ENCODE measurements at regions not wholly inside any gene's neighbourhood (a gene's known extent, or its start where the extent isn't known, plus 50 kb on each side); places are given as distances from the start of the nearest gene placed in this dataset.

DNA sequence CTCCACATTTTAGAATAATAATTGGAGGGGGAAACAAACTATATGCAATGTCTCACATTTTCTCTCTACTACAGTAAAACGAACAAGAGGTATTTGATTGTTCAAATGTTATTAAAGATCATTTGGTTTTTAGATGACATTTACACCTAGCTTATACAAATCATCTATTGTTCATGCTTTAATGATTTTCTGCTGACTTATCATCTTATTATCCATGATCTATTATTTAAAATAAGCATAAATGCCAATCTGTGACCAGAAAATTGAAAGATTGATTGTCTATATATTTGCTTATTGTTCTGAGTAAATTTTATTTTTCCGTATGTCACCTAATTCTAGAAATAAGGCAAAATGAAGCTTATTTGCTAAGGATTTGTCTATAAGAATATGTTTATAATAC lies 537.2 kb downstream of the KCNJ3 start:
- TF ChIP-seq TEAD4 (IDR thresholded peaks at IDR 0.05; ENCODE audit: borderline replicate concordance, insufficient read depth) (no peak), FOXM1 (IDR thresholded peaks at IDR 0.05; ENCODE audit: low read depth) (no peak), EZH2phosphoT487 (IDR thresholded peaks at IDR 0.05; ENCODE audit: borderline replicate concordance, low read depth) (no peak), TAF1 (IDR thresholded peaks at IDR 0.05; ENCODE audit: borderline replicate concordance, low read depth, low read length) (no peak), IRF3 (IDR thresholded peaks at IDR 0.05; ENCODE audit: low read depth, low read length) (no peak), RFX5 (IDR thresholded peaks at IDR 0.05; ENCODE audit: low read length) (no peak), TCF12 (IDR thresholded peaks at IDR 0.05) (no peak), CHD2 (IDR thresholded peaks at IDR 0.05; ENCODE audit: low read length, partially characterized antibody) (no peak), YY1 (IDR thresholded peaks at IDR 0.05; ENCODE audit: low read depth) (no peak), SMC3 (IDR thresholded peaks at IDR 0.05; ENCODE audit: low read depth, low read length) (no peak), NRF1 (IDR thresholded peaks at IDR 0.05; ENCODE audit: low read depth, low read length) (no peak), REST (IDR thresholded peaks at IDR 0.05; ENCODE audit: low read depth, low read length) (no peak), POLR2AphosphoS5 (IDR thresholded peaks at IDR 0.05; ENCODE audit: low read depth, low read length) (no peak), FOXJ3 (CRISPR knock-in tag; IDR thresholded peaks at IDR 0.05) (no peak), RXRA (IDR thresholded peaks at IDR 0.05; ENCODE audit: borderline replicate concordance, low read depth) (no peak)
- TF ChIP-seq, protein P1, sequence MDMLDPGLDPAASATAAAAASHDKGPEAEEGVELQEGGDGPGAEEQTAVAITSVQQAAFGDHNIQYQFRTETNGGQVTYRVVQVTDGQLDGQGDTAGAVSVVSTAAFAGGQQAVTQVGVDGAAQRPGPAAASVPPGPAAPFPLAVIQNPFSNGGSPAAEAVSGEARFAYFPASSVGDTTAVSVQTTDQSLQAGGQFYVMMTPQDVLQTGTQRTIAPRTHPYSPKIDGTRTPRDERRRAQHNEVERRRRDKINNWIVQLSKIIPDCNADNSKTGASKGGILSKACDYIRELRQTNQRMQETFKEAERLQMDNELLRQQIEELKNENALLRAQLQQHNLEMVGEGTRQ (IDR thresholded peaks at IDR 0.05; ENCODE audit: borderline replicate concordance, low read depth, low read length) = no peak
- TF ChIP-seq, protein P2, sequence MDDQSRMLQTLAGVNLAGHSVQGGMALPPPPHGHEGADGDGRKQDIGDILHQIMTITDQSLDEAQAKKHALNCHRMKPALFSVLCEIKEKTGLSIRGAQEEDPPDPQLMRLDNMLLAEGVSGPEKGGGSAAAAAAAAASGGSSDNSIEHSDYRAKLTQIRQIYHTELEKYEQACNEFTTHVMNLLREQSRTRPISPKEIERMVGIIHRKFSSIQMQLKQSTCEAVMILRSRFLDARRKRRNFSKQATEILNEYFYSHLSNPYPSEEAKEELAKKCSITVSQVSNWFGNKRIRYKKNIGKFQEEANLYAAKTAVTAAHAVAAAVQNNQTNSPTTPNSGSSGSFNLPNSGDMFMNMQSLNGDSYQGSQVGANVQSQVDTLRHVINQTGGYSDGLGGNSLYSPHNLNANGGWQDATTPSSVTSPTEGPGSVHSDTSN (IDR thresholded peaks at IDR 0.05) = no peak
- TF ChIP-seq, protein P3, sequence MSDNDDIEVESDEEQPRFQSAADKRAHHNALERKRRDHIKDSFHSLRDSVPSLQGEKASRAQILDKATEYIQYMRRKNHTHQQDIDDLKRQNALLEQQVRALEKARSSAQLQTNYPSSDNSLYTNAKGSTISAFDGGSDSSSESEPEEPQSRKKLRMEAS (IDR thresholded peaks at IDR 0.05; ENCODE audit: low read depth) = no peak
- TF ChIP-seq, protein P4, sequence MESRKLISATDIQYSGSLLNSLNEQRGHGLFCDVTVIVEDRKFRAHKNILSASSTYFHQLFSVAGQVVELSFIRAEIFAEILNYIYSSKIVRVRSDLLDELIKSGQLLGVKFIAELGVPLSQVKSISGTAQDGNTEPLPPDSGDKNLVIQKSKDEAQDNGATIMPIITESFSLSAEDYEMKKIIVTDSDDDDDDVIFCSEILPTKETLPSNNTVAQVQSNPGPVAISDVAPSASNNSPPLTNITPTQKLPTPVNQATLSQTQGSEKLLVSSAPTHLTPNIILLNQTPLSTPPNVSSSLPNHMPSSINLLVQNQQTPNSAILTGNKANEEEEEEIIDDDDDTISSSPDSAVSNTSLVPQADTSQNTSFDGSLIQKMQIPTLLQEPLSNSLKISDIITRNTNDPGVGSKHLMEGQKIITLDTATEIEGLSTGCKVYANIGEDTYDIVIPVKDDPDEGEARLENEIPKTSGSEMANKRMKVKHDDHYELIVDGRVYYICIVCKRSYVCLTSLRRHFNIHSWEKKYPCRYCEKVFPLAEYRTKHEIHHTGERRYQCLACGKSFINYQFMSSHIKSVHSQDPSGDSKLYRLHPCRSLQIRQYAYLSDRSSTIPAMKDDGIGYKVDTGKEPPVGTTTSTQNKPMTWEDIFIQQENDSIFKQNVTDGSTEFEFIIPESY (IDR thresholded peaks at IDR 0.05; ENCODE audit: borderline replicate concordance, low read depth) = no peak
- H3K27me3 ChIP-seq (ENCODE audit: insufficient read depth) = no peaks in the 10 kb centered on the region
- WGBS (ENCODE audit: low lambda C conversion rate) = 23% methylated on average over 2 of the region's 2 CpGs
- H3K4me2 ChIP-seq = no peak overlapping the region
- ChIA-PET POLR2A (no interaction called here), CTCF (no interaction called here)
- no peak overlapping the region for H2AFZ ChIP-seq (ENCODE audit: low read depth)
- no peak overlapping the region for H3K4me3 ChIP-seq (ENCODE audit: low read depth in 2 of 2, low read length in 1 of 2)
- no peaks in the 10 kb centered on the region for H3K9me2 ChIP-seq
- H4K20me1 ChIP-seq (ENCODE audit: insufficient read depth) = no peaks in the 10 kb centered on the region
- no peaks in the 10 kb centered on the region for H3K79me2 ChIP-seq (ENCODE audit: insufficient read depth)
- no peaks in the 10 kb centered on the region for H3F3A ChIP-seq (replicated peaks; ENCODE audit: insufficient read depth)
- H3K9me3 ChIP-seq = no peaks in the 10 kb centered on the region
- no peaks in the 10 kb centered on the region for H3K36me3 ChIP-seq (replicated peaks in 1 of 2; ENCODE audit: control insufficient read depth in 1 of 2, insufficient read depth in 2 of 2, low read length in 1 of 2)
- no peaks in the 10 kb centered on the region for H3K4me1 ChIP-seq (ENCODE audit: control insufficient read depth in 1 of 2, insufficient read depth in 2 of 2, low read depth in 1 of 2, low read length in 1 of 2)
- no peak overlapping the region for H3K27ac ChIP-seq (ENCODE audit: low read depth in 2 of 2, low read length in 1 of 2)
- DNase-seq = no peak
- H3K9ac ChIP-seq = no peak overlapping the region
